NCI-H2107 treated with DMSO at 0.1 percent for 48 hours (cell line): ENCODE measurements at regions not wholly inside any gene's neighbourhood (a gene's known extent, or its start where the extent isn't known, plus 50 kb on each side); places are given as distances from the start of the nearest gene placed in this dataset.

Experiments used
- DNase-seq: peaks from one replicate; lab custom pipeline; 2025; ENCODE audit not compliant: unreplicated experiment; lab: John Stamatoyannopoulos, UW

DNA sequence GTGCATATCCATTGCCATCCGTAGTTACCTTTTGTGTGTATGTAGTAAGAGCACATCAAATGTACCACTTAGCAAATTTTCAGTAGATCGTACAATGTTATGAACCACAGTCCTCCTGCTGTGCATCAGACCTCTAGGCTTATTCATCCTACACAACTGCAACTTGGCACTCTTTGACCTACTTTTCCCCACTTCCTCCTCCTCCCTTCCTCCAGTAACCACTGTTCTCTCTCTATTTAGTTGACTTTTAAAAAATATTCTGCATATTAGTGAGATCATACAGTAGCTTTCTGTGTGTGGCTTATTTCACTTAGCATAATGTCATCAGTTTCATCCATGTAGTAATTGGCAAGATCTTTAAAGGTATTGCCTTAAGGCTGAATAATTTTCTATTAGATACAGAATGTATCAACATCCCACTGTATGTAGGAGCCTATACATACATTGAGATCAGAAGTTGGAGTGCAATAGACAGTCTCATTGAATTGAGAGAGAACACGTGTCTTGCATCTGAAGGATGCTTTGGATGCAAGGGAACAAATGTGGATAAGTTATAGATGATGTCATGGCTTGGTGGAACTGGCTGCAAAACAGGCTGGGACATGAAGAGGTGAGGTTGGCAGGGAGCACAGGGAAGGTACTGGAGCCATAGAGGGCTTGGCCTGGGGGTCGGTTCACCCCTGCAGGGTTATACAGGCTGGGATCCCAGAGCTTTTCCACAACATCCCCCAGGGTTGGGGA, 83.0 kb upstream of the FAM180A start:
- no peak for DNase-seq

DNA sequence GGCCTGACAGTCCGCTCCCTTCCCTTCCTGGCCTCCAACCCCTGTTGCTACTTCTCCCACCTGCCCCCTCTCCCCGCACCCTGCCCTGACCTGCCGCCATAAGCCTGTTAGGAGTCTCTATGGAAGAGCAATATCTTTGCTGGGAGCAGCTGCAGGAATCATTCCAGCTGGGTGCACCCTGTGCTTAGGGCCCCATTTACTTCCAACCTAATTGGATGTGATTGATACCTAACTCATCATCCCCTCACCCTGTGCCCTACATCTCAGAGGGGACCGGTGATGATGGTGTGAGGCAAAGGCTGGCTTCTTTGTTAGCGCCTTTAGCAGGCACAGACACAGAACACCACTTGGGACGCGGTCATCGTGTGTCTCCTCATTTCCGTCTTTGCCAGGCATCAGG, 80.0 kb upstream of the FAM180A start:
- no peak for DNase-seq

DNA sequence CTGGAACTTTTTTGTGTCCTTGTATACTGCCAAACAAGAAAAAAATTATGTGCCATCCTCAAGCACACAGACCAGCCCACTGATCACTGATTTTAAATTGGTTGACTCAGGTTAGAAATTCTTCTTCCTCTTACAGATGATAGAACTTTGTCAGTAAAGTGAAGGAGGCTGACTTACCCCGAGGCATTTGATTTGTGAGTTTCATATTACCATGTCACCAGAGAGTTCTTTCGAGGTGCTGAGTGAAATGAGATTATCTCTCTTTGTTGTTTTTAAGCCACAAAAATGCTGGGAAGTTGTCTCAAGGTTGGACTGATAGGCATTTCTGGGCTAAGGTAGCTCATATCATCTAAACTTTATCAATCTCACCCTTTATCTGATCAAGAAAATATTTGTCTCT, 78.8 kb upstream of the FAM180A start:
- DNase-seq, result no peak

DNA sequence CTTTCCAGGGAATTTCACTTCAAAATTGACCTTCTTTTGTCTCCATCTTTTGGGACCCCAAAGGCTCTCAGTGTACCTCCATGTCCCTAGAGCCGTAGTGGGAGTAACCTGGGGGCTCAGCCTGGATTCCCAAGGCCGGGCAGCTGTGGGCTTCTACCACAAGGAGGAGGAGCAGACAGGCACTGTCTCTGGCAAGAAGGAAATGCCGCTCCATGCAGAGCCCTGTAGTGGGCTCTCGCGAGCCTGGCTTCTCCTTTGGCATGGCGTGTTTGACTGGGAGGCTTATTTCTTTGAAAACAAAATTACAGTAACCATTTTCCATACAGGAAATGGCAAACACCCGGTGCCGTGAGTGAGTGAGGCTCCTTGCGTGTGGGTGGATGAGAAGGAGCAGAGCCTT, 76.8 kb upstream of the FAM180A start:
- DNase-seq, result no peak

DNA sequence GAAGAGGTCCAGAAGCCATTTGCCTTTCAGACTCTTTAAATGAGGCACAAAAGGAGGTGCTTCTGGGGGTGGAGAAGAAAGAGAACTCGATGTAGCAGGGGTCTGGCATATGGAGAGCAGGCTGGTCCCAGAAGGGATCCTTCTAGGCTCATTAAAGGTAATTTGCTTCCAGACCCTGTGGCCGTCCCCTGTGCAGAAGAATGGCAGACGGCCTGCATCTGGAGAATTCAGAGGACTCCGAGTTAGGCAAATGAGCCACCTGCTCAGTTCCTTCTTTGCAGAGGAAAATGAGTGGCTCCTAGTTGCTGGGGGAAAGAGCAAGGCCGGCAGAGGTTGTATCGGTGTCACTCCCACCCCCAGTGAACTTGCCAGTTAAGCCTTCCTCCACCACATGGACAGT, 73.8 kb upstream of the FAM180A start:
- no peak for DNase-seq

DNA sequence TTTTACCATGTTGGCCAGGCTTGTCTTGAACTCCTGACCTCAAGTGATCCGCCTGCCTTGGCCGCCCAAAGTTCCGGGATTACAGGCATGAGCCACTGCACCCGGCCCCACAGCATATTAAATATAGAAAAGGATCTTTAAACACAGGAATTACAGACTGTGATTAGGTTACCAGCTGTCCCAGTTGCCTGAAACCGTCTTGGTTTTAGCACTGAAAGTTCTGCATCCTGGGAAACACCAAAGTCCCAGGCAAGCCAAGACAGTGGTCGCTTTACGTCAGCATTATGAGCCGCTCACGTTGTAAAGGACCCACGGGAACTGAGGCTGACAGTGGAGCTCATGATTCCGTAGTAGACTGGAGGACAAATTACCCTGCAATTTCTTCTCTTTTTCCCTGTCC, 69.0 kb upstream of the FAM180A start:
- no peak for DNase-seq

DNA sequence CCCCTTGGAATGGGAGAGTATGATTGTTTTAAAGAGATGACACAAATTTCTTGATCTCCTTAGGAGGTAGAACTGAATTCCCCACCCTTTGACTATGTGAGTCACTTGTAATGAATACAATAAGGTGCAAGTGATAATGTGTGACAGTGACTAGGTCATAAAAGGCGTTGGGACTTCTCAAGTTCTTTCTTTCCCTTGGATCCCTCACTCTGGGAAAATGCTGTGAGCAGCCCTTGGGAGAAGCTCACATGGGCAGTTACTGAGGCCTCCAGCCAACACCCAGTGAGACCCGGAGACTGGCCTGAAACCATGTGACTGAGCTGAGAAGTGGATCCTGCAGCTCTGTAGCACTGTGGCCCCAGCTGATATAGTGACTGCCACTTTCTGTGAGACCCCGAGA, 66.4 kb upstream of the FAM180A start:
- no peak for DNase-seq

DNA sequence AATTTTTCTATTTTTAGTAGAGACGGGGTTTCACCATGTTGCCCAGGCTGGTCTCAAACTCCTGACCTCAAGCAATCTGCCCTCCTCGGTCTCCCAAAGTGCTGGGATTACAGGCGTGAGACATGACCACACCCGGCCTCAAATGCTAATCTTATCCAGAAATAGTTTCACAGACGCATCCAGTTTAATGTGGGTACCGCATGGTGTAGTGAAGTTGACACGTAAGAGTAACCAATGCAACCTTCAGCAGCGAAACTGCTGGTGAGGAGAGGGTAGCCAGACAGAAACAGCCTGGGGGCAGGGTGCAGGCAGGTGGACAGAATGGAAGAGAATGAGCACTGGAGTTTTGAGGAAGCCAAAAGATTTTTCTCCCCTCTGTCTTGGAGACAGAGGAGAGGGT, 63.5 kb upstream of the FAM180A start:
- no peak for DNase-seq

DNA sequence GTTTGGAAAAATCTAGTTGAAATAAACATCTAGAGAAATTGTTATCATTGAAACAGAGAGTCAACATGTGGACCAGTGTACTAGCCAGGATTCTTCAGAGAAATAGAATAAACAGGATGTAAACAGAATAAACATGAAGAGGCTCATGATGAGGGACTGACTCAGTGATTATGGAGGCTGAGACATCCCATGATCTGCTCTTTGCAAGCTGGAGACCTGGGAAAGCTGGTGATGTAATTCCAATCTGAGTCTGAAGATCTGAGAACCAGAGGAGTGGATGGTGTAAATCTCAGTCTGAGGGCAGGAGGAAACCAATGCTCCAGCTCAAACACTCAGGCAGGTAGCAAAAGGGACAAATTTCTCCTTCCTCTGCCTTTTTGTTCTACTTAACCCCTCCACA, 62.9 kb upstream of the FAM180A start:
- DNase-seq, result no peak

DNA sequence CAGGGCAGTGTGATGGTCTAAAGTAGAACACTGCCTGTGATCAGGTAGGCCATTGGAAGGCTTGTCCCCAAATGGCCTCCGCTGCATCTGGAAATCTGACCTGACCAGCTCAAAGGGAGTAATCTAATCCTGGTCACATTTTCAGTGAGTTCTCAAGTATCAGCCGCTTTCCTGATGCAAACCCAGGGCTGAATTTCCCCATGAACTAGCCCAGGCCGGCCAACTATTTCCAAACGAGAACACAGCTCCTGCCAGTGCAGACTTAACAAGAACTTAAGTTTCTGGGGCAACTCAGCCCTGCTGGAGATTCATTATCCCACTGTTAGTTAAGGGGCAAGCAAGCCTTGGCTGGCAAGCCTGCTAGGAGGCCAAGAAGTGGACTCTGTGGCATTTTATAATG, 59.6 kb upstream of the FAM180A start:
- peak; percentile 88 for DNase-seq

DNA sequence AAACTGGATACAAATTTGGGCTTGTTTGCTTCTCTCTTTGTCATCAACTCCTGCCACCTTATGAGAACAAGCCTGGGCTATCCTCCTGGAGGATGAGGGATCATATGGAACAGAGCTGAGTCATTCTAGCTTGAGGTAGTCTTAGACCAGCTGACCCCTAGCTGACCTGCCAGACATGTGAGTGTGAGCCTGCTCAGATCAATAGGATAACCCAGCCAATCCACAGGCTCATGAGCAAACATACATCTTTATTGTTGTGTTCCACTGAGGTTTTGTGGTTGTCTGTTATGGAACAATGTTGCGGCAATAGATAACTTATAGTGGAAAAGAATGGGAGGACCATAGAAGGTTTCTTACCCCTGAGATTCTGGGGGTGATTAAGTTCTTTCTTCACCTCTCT, 54.5 kb upstream of the FAM180A start:
- no peak for DNase-seq

DNA sequence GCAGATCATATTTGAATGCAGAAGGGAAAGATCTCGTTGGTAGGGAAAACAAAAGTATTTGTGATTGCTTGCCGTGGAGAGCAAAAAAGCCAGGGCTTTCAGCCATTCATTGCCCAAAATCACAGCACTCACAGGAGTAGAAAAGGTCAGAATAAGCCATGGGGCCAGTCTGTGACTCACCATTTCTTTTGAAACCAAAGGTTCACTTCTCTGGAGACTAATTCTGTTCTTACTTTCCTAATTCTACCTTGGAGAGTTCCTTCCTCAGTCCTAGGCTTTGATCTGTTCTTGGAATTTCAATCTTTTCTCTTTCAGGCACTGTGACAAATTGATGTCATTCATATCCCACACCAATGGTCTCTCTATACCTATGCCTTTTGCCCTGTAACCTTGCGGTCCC, 54.1 kb upstream of the FAM180A start:
- no peak for DNase-seq

DNA sequence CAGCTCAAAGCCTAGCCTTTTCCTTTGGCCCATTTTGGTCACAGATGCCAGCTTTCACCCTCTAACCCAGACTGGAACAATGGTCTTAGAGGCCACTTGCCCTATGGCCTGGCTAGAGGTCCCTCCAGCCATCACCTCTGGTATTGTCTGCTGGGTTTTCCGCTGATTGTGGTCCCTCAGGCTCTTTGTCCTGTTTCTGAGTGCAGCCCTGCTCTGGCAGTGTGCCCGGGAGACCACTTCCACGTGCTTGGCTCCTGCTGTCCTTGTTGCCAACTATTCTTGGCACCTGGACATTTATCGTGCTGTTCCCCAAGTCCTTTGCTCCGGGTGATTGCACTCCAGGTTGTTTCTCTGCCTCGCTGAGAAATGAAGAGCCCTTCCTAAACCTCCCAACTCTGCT, 53.3 kb upstream of the FAM180A start:
- DNase-seq, result peak; percentile 93

DNA sequence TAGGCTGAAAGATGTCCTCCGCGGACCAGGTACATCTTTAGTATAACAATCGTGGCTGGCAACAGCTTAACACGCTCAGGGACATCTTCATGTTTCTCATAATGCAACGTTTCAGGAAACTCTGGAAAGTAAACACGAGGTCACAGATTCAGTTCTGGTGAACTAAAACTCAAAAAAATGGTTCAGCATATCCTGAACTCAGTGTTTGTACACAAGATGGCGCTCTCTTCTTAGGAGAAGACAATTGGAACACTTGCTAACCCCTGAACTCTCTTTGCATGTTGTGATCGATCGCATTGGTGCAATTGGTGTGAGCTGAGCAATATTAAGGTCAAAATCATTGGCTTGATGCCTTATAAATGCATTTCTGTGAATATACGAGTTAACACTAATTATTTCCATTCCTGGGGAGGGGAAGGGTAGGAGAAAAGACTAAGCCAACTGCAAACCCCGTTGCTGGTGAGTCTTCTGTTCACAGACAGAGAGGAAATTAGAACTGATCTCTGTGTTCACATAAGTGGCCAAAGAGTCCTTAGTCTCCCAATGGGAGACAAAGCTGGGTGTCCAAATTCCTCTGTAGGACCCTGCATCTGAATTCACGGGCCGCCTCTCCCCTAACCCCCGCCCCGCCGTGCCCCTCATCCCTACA, 52.6 kb upstream of the FAM180A start:
- peak; percentile 90 for DNase-seq

DNA sequence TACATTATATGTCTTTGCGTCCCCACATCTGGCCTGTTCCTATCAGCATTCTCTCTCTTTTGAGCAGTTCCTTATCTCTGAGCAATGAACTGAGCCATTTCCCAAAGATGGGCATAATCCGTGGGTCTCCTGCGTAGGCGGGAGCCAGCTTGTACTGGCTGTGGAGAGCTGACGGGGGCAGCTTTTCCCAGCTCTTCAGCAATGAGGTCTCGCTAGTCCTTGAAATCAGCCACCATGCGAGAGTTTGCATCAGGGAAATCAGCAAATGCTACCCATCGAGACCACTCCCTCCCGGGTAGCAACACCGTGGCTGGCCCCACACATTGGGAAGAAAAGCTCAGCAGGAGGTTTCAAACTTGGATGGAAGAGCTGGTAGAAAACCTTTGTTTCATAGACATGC, 51.9 kb upstream of the FAM180A start:
- no peak for DNase-seq

DNA sequence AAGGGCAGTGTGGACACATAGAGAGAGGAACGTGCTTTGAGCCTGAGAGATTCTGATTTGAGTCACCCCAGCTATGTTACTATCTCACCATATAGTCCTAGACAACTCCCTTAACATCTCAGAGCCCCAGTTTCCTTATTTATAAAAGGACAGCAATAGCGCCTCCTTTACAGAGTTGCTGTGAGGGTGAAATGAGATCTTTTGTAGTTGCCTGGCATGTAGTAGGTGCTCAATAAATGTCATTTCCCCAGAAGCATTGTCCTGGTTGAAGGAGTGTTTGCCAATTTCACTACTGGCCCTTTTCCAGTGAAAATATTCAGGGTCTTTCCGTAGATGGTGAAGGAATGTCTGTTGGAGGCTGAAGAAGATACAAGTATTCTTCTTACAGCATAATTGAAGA, 51.3 kb upstream of the FAM180A start:
- DNase-seq, result no peak
